Smooth muscle cell of the brain vasculature (primary cell): ENCODE measurements at regions not wholly inside any gene's neighbourhood (a gene's known extent, or its start where the extent isn't known, plus 50 kb on each side); places are given as distances from the start of the nearest gene placed in this dataset.

ENCODE experiments used
- DNase-seq: peaks from one replicate; pipeline ENCODE4 v3.0.0-alpha.2; 2012; ENCODE audit warnings: low read depth, low spot score

DNA sequence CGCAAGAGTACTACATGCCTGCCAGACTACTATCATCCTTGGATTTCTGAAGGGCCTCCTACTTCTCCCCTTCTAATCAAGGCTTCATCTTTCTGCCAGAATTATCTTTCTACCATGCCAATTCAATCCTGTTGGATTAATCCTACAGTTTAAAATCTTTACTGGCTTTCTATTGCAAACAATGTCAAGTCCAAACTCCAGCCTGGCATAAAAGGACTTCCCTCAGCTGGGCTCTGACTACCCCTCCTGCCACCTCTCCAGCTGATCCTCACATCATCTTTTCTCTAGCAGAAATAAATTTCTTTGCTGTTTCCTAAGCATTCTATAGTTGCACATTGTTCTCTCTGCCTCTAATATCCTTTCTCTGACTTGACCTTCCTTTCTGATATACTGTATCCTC, 119.7 kb upstream of the RAD23B start:
- no peak for DNase-seq

DNA sequence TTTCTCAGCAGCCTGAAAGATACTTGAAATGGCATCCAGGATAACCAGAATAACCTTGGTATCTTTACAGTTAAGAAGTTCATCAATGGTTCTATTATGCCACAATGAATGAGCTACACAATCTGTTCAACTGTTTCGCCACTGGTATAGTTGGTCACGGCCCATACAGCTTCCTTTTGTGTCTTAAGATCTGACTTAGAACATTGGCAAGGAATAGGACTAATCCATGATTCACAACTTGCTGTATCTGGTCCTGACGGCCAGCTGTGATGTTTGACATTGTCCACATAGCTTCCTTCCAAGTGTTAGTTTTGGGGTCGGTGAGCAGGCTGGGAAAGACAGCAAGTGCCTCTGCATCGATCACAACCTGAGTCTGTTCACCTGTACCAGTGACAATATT, 113.3 kb upstream of the RAD23B start:
- DNase-seq = no peak

DNA sequence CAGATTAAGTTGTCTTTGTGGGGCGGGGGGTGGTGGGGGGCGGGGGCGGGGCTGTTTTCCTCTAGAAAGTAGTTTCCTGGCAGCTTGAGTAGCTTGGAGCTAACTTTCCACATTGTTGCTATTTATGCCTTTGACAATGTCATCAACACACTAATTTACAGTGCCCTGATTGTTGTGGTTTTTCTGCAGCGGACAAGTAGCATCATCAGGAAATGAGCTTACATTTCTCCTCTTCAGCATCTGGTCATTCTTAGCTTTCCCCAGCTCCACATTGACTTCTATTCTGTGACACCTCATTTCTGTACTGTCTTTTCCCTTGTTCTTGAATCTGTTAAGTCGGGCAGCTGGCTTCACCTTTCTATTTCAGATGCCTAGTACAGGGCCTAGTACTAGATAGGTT, 112.3 kb upstream of the RAD23B start:
- no peak for DNase-seq

DNA sequence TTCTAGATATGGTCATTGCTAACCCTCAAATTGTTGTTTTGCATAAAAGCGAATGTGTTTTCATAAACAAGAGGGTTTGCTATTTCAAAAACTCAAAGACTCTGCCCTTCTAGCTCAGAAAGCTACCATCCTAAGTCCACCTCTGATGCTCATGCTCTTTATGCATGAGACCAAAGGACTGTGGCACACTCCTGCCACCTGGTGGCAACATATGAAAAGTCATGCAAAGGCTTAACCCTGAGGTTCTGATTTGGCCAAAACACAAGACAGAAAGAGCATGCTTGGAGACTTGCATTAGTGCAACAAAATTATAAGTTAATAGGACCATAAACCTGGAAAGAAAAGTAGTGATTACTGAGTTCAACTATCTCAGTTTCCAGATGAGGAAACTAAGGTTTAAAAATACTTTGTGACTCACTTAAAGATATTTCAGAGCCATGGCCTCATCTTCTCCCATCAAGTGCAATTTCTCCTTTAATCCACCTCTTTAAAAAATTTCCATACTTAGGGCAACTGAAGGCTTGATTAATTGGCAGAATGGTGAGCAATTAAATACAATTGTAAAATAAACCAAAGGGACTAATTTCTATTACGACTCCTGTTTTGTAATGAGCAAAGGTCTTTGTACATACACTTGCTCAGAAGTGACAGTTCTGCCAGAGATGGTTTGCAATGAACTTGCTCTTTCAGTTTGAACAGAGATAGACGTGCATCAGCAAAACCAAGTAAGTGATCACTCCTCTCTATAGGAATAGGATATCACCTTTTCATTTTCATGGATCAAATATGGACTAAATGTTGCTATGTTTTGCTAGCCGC, 110.7 kb upstream of the RAD23B start:
- peak; percentile 62 for DNase-seq

DNA sequence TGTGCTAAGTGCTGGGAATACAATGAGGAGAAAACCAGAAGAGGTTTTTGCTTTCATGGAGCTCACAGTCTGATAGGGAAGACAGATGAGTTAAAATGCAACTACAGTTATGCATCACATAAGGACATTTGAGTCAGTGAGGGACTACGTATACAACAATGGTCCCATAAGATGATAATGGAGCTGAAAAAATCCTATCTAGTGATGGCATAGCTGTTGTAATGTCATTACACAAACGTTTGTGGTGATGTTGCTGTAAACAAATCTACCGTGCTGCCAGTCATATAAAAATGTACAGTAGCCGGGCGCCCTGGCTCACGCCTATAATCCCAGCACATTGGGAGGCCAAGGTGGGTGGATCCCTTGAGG, 110.1 kb upstream of the RAD23B start:
- no peak for DNase-seq

DNA sequence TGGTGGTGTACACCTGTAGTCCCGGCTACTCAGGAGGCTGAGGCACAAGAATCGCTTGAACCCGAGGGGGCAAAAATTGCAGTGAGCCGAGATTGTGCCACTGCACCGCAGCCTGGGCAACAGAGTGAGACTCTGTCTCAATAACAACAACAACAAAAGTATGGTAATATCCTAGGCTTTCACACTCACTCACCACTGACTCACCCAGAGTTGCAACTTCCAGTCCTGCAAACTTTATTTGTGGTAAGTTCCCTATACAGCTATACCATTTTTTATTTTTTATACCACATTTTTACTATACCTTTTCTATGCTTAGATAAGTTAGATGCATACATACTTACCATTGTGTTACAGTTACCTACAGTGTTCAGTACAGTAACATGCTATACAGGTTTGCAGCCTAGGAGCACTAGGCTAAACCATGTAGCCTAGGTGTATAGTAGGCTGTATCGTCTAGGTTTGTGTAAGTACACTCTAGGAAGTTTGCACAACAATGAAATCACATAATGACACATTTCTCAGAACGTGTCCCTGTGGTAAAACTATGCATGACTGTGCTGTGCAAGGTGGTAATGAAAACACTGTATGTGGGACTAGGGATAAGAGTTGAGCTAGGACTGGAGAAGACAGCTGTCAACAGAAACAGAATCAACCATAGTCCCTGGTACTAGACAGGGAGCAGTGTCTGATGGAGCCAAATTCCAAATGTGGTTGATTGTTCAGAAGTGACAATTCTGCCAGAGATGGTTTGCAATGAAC, 109.5 kb upstream of the RAD23B start:
- no peak for DNase-seq

DNA sequence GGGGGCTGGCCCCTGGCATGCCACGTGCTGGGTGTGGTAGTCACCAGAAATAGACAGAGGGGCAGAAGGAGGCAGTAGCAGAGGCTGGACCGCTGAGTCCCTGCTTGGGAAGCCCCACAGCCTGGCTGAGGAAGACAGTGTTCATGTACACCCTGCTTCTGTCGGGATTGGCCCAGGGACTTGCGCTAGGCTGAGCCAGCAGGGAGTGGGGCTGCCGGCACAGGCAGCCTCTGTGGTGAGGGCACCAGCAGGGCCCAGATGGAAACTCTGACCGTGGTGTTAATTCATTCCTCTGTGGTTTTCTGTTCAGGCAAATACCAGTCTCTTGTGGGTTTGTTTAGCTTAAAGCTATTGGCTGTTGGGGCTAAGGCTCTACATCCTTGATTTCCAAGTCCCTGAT, 108.6 kb upstream of the RAD23B start:
- no peak for DNase-seq

DNA sequence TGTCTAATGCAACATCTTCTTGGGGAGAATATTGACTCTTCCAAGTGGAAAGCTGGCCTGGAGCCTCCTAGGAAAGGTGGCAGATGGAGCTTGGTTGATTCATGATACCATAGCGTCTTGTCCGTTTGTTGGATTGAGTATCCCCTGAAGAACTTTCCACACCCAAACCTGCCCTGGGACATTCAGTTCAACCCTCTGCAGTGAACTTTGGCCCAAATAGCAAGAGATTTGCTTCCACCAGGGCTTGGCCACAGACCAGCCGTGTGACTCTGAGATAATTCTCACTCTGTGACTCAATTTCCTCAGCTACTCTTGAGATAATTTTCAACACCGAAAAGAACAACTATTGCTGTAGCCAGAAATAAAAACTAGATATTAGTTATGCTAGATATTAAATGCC, 108.0 kb upstream of the RAD23B start:
- no peak for DNase-seq

DNA sequence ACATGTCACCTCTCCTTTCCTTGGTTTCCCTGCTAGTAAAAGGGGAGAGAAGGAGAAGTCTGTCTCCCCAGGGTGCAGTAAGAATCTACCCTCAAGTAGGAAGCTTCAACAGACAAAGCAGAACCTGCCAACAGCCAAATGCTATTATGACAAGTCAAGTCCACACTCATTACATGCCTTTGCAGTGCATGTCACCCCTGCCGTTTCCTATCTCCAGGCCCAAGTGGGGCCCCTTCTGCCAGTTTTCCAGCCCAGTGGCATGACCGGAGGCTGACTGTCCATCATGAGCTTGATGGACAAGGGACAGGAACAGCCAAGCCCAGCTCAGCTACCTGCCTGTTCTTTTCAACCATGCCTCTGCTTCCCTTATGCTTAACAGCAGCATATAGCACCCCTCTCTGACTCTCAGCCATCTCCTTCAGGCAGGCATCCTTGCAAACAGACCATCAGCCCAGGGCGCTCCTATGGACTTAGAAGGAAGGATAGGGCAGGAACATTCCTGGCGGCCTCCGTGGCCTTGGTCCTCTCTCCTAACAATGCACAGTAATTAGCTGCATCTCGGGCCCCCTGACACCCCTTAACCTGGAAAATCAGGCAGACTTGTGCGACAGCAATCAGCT, 107.2 kb upstream of the RAD23B start:
- no peak for DNase-seq

DNA sequence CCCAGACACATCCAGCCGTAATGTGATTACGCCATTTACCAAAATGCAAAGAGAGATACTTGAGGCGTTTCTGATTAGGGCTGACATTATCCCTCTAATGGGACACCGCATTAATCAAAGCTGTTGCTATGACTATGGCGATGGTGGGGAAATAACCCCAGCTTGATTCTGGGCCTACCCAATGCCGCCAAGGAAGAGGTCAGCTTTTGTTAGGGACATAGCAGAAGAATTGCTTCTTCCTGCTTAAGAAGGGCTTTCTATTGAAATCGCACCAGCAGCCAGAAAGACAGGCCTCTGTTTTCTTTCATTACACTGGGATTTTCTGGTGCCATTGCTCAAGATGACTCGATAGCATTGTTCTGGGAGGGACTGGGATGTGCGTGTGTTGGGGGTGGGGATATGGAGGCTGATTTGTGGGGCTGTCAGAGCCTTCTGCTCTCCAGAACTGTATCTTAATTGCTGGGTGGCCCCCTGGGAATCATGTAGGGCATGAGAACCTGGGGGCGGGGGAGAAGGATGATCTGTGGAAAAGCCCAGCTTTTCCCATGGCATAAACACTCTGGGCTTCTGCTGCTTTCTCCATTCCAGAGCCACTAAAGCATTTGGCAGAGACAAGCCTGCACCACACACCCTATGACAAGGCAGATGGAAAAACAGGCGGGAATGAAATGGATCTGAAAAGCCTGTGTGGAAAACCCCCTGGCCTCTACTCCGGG, 106.5 kb upstream of the RAD23B start:
- DNase-seq = no peak

DNA sequence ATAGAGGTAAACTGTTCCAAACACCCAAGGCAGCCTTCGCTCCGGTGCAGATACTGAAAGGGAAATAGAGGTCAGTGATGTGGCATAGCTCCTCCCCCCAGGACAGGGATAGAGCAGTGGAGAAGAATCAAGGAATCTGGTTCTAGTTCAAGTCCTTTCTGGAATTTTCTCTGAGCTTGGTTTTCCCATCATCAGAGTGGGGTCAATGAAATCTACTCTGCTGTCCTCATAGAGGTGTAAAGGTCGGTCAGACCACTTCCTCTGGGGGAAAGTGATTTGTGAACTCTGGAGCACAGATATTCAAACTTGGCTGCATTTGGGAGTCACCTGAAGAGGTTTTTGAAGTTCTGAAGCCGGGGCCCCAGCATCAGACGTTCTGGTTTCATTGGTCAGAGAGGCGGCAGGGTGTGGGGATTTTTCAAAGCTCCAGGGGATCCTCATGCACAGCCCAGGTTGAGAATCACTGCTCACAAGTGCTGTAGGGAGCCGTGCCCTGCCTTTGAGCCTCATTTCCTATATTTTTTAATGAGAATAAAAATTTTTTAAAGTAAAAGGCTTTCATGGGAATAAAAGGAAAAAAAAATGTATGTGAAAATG, 105.7 kb upstream of the RAD23B start:
- DNase-seq = no peak

DNA sequence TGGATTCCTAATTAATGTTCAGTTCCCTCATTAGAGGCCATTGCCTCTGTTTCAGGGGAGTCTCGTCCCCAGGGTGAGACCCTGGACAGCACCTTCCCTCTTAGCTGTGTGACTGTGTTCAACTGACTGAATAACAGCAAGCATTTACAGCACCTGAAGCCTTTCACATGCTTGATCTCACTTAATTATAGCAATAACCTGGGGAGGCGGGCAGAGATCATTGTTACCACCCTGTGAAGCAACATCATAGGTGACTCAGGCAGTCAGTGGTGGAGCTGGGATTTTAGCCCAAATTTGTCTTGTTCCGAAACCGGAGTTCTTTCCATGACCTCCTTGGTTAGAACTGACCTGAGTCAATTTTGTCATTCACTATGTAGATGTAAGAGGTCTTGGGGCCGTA, 105.2 kb upstream of the RAD23B start:
- no peak for DNase-seq

DNA sequence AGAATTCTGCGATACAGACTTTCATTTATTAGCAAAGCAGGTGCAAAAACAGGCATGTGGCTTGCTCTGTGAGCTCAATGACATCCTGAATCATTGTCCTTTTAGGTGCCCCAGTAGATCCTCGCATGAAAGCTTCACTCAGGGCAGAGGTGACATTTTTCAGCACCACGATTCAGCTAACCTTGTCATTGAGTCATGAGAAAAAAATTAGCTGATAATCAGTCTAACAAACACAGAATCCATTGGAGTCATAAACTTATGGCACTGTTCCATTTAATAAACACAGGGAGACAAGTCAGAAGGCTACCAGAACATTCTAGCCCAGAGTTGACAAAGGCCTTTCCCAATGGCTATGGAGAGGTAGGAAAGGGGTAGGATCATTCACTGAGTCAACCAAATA, 104.8 kb upstream of the RAD23B start:
- no peak for DNase-seq

DNA sequence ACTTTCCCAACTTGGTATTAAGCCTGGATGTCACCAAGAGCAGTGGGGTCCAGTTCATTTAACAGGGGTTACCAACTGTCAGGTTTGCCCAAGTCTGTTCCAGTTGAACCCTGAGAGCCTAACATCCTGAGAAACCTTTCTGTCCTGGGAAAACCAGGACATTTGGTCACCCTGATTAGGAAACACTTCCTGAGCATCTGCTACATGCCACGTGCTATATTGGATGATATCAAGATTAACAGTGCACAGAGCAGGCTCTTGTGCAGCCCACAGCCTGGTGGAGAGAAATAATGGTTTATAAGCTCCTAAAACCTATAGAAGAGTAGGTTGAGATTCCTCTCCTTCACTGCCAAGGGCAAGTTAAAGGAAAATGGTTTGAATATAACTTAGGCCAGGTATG, 102.9 kb upstream of the RAD23B start:
- no peak for DNase-seq

DNA sequence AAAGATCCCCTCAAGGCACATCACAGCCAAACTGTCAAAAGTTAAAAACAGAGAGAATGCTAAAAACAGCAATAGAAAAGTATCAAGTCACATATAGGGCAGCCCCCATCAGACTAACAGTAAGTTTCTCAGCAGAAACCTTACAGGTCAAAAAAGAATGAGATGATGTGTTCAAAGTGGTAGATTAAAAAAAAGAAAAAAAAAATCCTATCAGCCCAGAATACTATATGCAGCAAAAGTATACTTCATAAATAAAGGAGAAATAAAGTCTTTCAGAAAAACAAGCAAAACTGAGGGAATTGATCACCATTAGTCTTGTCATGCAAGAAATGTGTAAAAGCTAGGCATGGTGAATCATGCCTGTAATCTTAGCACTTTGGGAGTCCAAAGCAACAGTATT, 99.9 kb upstream of the RAD23B start:
- DNase-seq = no peak

DNA sequence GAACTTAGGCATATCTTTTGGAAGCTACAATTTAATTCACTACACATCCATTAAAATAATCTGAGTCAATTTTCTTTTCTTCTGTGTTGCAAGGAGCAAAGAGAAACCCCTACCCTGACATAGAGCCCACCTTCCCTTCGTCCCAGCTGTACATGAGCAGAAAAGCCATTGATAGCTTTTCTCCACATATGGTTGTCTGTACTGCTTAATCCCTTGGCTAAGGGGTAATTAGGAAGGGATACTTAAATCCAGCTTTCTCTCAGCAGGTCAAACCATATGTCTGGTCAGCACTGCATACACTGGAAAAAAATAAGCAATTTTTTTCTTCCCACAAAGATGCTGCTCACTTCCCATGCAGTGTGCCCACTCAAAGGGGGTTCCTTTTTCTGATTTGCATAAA, 94.7 kb upstream of the RAD23B start:
- DNase-seq = no peak

DNA sequence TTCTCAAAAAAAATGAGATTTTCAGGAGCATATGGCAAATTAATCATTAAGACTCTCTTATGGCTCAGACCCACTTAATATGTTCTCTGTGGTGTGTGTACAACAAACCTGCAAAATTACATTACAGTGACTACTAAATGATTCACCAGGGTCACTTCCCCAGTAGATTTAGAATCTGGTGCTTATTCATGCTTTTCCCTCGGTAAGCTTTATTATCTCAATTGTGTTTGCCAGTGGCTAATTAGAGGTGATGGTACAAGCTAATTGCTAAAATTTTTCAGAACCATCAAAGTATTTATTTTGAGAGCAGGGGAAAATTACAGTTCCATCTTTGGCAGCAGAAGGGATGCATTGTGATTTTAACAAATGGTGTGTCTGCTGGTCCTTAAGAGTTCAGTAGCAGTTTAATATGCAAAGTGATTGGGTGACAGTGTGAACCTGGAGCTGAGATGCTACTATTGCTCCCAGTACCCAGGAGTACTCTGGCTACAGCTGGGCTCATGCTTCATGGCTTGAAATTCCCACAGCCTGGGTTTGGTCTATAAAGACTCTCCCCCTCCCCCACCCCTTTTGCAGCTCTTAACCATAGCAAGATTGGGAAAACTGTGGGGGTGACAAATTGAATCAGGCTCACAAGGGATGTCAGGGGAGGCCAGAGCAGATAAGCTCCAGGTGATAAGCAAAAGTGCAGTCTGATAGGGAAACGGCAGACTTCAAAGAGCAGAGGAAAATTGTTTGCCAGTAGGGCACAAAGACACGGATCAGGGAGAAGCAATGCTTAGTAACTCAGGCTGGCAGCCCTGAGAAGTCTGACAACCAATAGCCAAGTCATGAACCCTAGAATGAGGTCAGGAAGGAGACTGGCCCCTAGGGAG, 92.8 kb upstream of the RAD23B start:
- no peak for DNase-seq

DNA sequence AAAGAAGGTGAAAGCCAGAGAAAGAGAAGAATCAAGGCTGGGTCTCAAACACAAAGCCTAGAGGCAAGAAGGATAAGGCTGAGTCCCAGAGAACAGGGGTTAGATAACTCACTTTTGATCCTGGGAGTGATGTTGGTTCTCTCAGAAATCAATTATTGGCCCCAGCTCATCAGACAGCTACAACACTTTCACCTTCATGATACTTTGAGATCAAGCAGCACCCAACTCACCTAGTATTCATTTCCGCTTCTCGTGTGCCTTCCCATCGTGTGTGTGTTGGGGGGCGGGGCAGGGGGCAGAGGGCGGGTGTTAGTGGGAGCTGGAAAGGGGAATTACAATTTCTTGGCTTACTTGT, 92.2 kb upstream of the RAD23B start:
- DNase-seq = no peak

DNA sequence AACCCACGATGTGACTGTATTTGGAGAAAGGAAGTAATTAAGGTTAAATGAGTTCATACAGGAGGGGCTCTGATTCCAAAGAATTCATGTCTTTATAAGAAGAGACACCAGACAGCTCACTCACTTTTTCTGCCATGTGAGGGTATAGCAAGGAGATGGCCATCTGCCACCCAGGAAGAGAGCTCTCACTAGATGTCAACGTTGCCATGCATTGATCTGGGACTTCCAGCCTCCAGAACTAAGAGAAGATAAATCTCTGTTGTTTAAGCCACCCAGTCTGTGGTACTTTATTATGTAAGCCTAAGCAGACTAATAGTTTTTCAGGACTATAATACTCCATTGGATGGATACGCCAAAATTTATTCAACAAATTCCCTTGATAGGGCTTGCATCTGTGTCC, 89.8 kb upstream of the RAD23B start:
- no peak for DNase-seq

DNA sequence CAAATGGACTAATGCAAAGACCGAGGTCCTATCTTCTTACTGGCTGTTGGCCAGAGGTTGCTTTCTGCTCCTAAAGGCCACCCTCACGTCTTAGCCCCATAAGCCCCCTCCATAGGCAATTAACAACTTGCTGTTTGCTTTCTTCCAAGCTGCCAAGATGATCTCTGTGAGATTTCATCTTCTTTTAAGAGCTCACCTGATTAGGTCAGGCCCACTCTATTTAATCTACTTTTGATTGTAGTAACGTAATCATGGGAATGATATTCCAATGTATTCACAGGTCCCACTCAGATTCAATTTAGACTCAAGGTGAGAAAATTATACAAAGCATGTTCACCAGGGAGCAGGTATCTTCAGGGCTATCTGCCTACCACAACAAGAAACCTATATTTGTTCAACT, 84.4 kb upstream of the RAD23B start:
- DNase-seq = no peak

DNA sequence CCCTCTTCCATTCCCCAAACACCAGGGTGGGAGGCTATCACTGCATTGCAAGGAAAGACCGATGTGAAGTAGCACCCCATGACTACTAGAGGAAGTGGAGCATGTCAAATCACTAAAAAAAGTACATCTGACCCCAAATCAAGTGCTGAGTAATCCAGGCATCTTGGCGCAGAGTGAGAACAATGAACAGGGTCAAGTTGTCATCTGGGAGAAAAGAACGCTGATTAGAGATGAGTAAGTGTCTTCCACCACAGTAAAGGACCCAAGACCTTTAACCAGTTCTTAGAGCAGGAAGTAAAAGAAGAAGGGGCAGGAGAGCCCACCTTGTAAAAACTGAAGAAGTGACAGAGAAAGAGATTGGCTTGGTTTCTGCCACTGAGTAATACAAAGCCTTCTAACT, 75.0 kb upstream of the RAD23B start:
- no peak for DNase-seq
